D341Med (cell line): ENCODE measurements at regions not wholly inside any gene's neighbourhood (a gene's known extent, or its start where the extent isn't known, plus 50 kb on each side); places are given as distances from the start of the nearest gene placed in this dataset.
"Not testable (repeated sequence)": the region's sequence is repeated elsewhere in the genome, so short reads cannot be mapped to it uniquely, and the experiment has no call there.

Experiments
- DNase-seq: peaks from one replicate; pipeline ENCODE4 v3.0.0; 2012; ENCODE audit warnings: low spot score

- no peak for DNase-seq
Measured at GRCh38 chr13:53101883-53102282, 73.3 kb downstream of the OLFM4 start.

- no peak for DNase-seq
Measured at GRCh38 chr13:53104136-53104535, 75.5 kb downstream of the OLFM4 start.

DNA sequence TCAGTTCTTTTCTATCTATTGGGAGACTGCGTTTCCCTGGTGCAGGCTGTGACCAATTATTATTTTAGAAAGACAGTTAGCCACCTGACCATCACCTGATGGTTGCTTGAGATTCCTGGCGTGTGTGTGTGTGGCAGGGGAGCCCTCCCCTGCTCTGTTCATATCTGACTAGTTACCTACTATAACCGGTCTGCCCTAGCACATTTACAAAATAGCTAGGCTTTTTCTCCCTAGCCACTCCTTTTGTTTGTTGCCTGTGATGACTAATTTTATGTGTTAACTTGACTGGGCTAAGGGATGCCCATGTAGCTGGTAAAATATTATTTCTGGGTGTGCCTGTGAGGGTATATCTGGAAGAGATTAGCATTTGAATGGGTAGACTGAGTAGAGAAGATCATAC is 76.9 kb downstream of the OLFM4 start:
- no peak for DNase-seq

DNA sequence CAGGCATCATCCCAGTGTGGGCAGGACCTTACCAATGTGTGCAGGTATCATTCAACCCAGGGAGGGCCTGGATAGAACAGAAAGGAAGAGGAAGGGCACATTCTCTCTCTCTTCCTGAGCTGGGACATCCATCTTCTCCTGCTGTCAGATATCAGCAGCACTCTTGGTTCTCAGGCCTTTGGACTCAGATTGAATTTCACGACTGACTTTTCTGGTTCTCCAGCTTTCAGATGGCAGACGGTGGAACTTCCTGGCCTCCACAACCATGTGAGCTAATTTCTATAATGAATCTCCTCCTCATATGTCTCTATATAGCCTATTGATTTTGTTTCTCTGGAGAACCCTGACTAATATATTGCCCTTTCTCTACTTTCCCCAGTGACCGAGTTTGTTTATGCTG is 77.3 kb downstream of the OLFM4 start:
- no peak for DNase-seq

GRCh38 chr13:53110181-53110580 is 81.6 kb downstream of the OLFM4 start:
- no peak for DNase-seq

GRCh38 chr13:53110614-53111013 is 82.0 kb downstream of the OLFM4 start:
- no peak for DNase-seq

DNA sequence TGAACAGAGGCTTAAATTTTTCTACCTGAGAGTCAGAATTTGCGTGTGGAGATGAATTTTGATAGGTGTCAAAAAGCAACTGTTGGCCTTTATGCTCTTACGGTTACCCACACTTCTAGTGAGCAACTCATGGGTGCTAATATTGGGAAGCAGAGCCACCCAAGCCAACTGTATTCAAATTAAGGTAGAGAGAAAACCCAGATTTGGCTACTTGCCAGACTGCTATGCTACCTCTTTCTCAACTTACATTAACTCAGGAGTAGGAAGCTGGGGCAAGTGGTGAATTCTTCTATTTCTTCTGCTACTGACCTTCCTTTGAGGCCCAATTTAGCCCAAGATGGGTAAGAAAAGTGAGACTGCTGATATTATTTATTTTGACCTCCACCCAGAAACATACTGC is 83.9 kb downstream of the OLFM4 start:
- DNase-seq: no peak

- not testable (repeated sequence) for DNase-seq
Measured at GRCh38 chr13:53117048-53117447, 88.4 kb downstream of the OLFM4 start.

GRCh38 chr13:53121131-53121773 is 92.6 kb downstream of the OLFM4 start:
- no peak for DNase-seq

DNA sequence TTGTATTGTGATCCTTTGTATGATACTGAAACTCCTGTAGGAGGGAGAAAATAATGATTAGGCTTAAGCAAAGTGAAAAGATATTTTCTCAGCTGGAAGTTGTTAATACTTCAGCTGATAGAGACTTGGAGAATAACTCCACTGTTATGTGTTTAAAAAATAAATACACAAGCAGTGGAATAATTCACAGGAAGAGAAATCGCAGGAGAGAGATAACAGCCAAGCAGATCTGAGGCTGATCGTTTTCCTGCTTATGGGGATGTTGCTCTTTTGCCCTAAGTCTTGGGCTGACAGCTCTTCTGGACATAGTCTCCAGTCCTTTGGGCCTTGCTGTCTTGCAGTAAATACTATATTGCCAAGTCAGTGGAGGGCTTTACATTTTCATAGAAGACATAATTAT is 93.3 kb downstream of the OLFM4 start:
- no peak for DNase-seq

GRCh38 chr13:53123536-53123935 is 94.9 kb downstream of the OLFM4 start:
- DNase-seq: no peak

DNA sequence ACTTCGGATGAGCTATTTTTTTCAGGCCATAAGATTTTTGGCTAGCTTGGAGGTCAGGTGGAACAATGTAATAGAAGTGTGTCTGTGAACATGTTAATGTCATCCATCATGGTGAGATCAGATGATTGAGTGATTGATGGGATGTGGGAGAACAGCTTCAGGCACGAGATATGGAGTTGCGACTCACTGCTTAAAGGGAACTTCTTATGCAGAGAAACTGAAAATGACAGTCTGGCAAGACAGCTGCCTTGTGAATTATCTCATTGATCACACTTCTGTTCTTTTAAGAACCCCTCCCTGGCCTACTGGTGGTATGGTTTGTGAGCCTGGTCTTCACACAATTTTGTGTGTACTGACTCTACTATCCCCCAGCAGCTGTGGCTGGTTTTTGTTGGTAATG is 96.0 kb downstream of the OLFM4 start:
- DNase-seq: no peak

GRCh38 chr13:53126841-53127245 is 98.2 kb downstream of the OLFM4 start:
- no peak for DNase-seq

DNA sequence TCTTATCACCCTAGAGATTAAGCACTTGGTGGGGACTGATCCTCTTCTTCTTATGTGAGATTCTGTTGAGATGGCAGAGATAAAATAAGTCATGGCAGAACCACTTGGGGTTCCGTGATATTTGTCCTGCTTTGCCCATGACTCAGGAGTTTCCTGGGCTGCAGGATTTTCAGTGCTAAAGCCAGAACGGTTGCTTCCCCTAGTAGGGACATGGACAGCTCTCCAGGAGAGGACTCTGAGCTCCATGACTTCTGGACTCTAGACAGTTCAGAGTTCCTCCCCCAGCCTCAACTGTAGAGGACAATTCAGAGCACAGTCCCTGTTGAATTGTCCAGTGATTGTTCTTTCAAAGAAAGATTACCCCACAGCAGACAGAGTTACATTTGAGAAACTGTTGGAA is 98.8 kb downstream of the OLFM4 start:
- DNase-seq: no peak

DNA sequence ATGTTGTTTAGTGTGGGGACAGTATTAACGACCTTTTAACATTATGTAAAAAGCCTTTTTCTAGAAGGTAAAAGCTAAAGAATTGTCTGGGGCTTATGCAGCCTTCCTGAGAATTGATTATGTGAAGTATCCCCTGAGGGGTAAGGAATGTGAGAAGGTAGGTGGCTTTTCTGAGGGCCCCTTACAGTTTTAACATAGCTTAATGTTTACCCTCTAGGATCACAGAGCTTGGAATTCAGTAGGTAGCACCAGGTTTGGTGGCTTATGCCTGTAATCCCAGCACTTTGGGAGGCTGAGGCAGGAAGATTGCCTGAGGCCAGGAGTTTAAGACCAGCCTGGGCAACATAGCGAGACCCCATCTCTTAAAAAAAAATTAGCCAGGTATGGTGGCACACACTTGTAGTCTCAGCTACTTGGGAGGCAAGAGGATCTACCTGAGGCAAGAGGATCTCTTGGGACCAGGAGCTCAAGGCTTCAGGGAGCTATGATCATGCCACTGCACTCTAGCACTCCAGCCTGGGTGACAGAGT is 101.3 kb downstream of the OLFM4 start:
- no peak for DNase-seq

DNA sequence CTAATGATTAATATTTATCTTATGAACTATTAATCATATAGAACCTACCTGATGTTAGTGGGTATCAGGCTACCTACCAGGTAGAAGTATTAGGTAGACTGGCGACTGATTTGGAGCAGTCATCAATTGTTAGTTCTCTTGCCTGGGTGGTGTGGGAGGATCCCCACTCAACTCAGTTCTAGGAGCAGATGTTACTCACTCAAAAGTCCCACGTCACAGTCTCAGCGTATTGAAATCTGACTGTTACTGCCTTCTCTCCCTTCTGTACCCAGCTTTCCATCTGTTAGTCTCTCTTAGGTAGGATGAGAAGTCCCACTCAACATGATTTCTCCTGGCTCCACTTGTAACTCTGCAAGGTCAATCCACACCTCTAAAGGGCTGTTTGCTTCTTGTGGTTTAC is 102.7 kb downstream of the OLFM4 start:
- DNase-seq: no peak

GRCh38 chr13:53135301-53135700 is 106.7 kb downstream of the OLFM4 start:
- no peak for DNase-seq

- DNase-seq: no peak
Measured at GRCh38 chr13:53136554-53137215, 108.1 kb downstream of the OLFM4 start.

- DNase-seq: no peak
Measured at GRCh38 chr13:53137779-53138178, 109.2 kb downstream of the OLFM4 start.

GRCh38 chr13:53138376-53139036 is 109.9 kb downstream of the OLFM4 start:
- no peak for DNase-seq

- peak; percentile 54 for DNase-seq
Measured at GRCh38 chr13:53141336-53141735, 112.7 kb downstream of the OLFM4 start.

GRCh38 chr13:53142306-53142705 is 113.7 kb downstream of the OLFM4 start:
- no peak for DNase-seq

GRCh38 chr13:53143757-53144339 is 115.2 kb downstream of the OLFM4 start:
- no peak for DNase-seq
